ENCODE measurements at regions not wholly inside any gene's neighbourhood (a gene's known extent, or its start where the extent isn't known, plus 50 kb on each side); places are given as distances from the start of the nearest gene placed in this dataset.

DNA sequence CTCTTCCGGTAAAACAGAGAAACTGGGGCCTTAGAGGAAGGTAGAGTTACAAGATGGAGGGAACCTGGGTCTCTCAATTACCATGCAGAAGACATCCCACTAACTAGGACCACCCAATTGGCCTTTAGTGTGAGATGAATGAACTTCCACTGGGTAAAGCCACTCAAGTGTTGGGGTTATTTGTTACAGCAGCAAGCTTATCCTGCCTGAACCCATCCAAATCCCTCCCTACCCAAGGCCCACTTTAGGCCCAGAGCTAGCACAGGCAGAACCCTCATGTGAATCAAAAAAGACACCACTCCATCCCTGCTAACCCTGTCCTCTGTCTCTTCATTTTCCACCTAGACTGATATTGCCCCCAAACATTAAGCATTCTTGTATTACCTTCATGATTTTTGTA lies 746.7 kb upstream of the TBX3 start:
- DNase-seq (ENCODE audit: low read depth in 2 of 2) = no peak

DNA sequence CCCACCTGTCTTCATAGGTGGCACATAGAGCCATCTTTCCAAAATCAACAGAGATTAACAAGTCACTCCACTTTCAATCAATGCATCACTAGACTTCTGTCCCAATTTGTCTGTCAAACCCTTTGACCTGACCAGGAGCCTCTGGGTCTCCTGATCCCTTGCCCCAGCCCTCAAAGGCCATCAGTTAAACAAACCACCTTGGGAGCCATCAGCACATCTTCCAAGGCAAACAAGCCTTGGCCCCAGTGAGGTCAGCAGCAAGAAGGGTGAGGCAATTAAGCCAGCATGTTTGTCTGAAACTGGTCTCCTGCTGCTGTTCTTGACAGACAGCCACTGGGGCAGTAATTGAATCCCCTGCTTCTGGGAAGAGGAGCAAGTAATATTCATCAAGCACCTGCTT lies 742.8 kb upstream of the TBX3 start:
- DNase-seq (ENCODE audit: low read depth in 2 of 2) = no peak

DNA sequence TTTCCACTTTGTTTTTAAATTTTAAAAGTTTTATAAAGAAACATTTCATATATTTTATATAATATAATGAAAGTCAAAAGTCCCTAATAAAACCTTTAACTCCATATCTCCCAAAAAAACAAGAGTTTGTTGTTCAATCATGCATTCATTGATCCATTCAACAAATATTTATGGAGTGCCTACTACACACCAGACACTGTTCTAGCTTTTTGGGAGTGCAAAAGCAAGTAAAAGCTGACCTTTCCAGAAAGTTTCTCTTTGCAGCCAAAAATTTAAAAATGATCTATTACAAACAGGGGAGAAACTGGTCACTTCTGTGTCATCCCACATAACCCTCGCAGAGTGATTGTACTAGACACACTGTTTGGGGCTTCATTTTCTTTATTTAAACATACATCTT lies 740.0 kb upstream of the TBX3 start:
- DNase-seq (ENCODE audit: low read depth in 2 of 2) = no peak

DNA sequence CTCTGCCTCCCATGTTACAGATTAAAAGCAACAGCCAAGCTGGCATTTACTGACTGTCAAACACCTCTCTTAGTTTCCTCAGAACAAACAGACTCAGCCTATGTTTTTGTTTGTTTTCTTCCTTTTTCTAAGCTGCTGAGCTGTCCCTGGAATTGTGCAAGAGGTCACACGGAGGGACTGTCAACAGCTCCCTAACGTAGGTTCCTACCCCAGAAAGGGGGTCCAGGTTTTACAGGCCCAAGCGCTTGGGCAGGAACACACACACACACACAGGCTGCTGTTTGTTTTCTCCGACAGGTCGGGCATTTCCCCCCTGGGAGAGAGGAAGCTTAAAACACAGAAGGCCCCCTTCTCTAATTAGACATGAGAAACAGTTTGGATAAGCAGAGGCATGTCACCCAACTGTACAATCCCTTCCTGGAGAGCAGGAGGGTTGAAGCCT lies 739.6 kb upstream of the TBX3 start:
- DNase-seq (ENCODE audit: low read depth in 2 of 2) = no peak

DNA sequence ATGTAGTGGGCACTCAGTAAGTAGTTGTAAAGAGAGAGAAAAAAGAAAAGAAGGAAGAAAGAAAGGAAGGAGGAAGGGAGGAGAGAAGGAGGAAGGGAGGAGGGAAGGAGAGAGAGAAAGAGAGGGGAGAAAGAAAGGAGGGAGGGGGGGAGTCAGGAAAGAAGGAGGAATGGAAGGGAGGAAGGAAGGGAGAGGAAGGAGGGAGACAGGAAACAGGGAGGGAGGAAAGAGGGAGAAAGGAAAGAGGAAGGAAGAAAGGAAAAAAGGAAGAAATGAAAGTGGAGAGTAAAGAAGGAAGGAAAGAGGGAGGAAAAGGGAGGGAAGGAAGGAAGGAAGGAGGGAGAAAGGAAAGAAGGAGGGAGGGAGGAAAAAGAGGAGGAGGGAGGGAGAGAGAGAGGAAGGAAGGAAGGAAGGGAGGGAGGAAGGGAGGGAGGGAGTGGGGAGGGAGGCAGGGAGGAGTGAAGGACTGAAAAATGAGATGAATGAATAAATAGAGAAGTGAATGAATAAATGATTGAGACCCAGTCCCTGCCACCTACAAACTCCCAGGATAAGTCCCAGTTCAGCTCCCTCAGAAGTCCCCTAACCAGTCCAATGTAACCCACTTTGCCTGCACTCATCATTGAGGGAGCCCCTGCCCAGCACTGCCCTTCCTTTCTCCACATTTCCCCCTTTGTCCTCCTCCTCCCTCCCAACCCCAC lies 739.0 kb upstream of the TBX3 start:
- DNase-seq (ENCODE audit: low read depth in 2 of 2) = no peak

DNA sequence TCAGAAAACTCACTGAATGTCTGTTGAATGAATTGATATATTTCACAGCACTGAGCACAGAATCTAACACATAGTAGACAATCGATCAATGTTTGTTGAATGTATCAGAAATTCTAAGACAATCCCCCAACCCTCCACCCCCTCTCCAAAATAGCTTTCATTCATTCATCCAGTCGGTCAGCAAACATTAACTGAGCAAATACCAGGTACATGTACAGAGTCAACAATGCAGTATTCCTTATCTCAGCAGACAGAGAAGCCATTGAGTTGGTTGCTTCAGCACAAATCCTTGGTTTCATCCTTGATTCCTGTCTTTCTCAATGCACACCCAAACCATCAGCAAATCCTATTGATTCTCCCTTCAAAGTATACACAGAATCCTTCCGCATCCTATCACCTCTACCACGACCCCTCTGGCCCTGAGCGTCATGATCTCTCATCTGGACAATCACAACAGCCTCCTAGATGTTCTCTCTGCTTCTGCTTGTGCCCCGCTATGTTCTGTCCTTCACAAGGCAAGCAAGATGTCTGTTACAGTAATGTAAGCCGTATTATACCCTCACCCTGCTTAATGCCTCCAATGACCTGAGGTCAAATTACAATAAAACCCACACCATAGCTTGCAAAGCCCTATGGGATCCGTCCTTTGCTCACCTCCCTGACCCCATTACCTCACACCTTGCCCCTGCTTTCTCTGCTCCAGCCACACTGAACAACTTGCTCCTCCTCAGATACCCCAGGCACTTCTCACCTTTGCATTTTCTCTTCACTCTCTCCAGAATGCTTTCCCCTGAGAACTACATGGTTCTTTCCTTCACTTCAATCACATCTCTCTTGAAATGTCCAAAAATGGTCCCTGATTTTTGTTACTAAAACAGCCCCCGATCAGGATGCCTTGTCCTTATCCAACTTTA lies 738.1 kb upstream of the TBX3 start:
- no peak for DNase-seq (ENCODE audit: low read depth in 2 of 2)

DNA sequence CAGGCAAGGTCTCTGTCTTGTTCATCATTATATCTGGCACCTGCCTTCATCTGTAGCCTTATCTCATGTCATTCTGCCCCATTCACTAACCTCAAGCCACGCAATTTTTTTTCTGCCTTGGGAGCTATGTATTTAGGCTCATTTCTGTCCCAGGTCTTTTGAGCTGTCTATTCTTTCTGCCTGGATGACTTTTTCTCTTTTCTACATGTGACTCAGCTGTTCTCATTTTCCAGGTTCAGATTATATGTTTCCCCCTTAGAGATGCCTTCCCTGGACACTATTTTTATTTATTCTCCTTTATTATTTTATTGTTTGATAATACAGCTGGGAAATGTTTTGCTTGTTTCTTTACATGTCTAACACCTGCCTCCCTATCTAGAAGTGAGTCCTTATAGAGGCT lies 737.4 kb upstream of the TBX3 start:
- DNase-seq (ENCODE audit: low read depth in 2 of 2) = no peak

DNA sequence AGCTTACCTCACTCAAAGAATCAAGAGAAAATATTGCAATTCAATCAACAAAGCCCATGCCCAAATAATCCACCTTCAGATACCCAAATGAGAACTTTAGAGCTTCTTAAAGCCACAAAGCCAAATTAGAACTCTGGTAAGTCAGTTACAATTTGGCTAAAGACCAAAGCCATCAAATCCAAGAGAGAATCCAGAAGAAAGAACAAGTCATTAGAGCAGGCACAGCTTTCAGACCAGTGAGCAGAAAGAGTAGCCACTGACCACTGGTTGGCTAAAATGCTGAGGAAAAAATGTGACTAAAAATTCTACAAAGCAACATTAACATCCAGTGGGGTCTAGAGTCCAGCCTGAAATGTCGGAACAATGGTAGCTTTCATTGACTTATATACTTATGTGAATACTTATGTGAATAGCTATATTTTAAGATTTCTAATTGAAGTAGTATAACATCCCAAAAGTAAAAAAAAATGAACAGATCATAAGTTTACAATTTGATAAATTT lies 735.2 kb upstream of the TBX3 start:
- no peak for DNase-seq (ENCODE audit: low read depth in 2 of 2)

DNA sequence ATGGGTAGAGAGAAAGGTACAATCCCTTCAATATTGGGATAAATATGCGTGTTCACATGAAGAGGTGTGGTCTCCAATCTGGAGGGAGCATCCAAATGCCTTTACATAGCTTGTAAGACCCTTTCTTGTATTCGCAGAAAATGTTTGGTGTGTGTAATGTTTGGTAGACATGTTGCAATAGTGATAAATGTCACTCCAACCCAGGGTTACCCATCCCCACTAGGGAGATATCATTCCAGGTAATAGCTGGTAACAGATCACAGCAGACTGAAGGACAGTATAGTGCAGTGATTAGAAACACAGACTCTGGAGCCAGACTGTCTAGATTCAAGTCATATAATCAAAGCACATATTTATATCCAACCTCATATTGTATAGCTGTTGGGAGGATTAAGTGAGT lies 733.6 kb upstream of the TBX3 start:
- DNase-seq (ENCODE audit: low read depth in 2 of 2) = no peak

DNA sequence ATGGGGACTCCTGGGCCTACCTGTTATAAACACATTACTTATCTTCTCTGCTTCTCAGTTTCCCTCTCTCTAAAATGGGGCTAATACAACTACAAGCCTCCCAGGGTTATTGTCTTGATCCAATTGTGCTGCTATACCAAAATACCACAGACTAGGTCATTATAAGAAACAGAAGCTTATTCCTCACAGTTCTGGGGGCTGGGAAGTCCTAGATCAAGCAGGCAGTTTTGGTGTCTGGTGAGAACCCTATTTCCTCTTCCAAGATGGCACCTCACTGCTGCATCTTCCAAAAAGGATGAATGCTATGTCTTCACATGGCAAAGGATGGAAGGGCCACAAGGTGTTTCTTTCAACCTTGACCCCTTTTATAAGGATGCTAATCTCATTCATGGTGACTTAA lies 732.9 kb upstream of the TBX3 start:
- DNase-seq (ENCODE audit: low read depth in 2 of 2) = no peak

DNA sequence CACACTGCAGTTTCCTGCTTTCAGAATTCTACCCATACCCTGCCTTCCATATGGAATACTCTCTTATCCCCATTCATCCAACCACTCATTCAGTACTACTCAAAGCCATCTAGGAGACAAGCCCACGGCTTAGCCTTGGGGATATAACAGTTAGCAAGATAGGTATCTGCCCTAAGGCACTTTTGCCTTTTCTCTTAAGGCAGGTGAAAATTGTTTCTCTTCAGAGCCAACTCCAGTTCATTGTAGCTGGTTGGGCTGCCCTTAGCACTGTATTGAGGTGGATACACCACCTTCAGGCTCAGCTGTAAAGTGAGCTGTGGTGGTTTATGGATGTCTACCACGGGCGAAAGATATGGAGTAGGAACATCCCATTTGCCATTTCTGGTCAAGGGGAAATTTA lies 729.7 kb upstream of the TBX3 start:
- no peak for DNase-seq (ENCODE audit: low read depth in 2 of 2)

DNA sequence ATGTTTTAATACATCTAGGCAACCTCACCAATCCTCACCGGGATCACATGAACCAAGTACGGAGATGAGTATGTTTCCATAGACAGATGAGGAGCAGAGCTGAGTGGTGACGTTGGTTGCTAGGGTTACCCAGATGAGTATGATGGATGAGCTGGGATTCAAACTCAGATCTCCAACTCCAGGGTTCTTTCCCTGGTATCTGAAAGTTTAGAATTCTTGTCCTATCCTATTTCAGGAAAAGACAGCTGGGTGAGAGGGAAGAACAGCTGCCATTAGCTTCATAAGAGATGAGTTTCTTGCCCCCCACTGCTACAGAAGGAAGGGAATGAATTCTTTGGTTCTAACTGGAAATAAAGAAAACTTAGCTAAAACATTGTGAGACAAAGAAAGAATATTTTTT lies 728.9 kb upstream of the TBX3 start:
- DNase-seq (ENCODE audit: low read depth in 2 of 2) = no peak

DNA sequence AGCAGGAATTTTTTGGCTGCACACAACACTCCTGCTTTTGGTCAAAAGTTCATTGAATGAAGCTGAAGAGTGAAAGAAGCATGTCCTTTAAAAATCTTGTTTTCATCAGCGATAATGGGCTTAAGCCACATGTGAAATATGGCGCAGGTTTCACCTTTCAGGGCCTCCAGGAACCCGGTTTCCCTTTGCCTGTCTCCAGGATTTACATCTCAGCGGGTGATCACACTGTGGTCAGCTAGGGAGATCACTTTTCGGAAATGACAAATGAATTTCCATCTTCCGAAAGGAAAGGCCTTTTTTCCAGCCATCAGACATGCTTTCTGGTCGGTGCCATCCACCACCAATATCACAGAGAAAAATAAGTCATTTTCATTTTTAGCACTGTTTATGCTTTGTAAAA lies 727.1 kb upstream of the TBX3 start:
- DNase-seq (ENCODE audit: low read depth in 2 of 2) = no peak

DNA sequence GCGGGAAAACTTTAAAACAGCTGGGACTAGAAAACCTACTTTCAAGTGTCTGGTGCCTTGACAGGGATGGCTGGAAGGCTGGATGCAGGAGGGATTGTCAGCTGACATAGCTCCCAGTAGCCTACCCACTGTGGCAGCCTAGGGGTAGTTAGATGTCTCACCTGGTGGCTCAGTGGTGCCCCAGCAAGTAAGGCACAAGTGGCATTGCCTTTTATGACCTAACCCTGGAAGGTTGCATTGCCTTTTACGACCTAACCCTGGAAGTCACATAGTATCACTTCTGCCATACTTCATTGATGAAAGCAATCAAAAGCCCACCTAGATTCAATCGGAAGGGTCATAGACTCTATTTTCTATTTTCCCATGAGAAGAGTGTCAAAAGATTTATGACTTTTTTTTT lies 724.7 kb upstream of the TBX3 start:
- no peak for DNase-seq (ENCODE audit: low read depth in 2 of 2)

DNA sequence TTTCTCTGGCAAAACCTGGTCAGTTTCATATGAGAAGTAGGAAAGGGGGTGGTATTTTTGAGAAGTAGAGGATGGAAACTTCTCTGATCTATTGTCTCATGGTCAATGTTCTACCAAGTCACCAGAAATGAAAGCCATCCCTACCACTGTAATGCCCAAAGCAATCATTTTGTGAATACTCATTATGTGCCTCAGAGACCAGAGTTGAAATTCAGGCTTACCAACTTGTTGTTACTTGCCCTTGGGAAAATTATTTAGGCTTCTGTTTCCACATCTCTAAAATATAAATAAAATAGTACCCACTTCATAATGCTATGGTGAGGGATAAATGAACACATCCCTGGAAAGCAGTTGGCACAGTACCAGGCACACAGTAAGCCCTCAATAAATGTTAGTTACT lies 723.7 kb upstream of the TBX3 start:
- no peak for DNase-seq (ENCODE audit: low read depth in 2 of 2)

DNA sequence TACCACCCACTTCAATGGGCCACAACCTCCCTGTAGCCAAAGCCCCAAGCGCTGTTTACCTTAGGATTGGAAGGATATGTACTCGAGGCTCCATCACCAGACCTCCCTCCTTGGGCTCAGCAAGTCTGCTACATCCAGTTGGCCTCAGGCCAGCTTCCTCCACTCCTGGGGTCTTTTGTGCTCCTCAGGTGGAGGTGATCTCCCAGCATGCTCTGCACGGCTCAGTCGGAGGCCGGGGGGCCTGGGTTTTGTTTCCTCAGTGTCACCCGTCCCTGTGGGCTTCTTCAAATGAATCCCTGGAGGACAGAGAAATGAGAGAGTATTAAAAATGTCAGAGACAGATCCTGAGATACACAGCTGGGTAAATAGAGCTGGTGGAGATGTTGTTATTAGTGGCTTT lies 723.1 kb upstream of the TBX3 start:
- no peak for DNase-seq (ENCODE audit: low read depth in 2 of 2)

DNA sequence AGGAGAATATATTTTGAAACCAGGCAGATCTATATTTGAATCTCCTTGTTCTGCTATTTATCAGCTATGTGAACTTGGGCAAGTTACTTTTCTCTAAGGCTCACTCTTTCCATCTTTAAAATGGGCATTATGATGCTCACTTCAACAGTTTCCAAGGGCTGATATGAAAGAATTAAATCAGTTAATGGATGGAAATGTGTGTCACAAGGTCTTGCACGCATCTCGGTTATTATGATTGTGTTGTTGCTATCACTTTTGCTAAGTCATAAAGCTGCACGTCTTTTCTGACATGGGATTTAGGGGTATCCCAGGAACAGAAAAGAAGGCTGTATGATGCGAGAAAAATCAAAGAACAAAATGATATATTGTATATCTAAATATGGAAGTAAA lies 721.5 kb upstream of the TBX3 start:
- DNase-seq (ENCODE audit: low read depth in 2 of 2) = no peak

DNA sequence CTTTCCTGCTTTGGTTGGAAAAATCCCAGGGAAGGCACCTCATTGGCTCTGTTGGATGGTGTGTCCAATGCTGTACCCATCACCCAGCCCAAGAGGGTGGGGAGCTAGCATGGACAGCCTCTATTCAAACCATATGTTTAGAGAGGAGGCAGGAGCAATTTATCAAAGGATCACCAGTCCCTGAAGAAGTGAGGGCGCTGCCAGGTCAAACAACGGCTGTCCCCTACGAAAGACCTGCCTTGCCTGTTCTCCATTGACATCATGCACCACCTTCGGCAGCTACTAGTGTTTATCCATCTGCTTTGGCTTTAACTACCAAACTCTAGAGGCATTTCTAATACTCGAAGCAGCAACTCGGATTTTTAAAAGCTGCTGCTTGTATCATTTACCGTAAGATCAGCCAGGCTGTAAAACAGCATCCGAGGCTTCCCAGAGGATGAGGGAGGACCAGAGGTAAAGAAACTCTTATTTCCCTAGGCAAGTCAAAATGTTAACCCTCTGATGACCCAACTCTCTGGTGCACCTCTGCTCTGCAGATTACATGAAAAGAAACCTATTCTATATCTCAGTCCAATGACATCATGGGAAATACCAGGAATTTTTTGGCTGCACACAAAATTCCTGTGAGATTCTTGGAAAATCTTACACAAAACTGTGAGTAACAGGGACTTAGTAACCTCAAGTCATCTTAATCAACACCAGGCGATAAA lies 720.9 kb upstream of the TBX3 start:
- peak; percentile 96 to 97 for DNase-seq (ENCODE audit: low read depth in 2 of 2)

DNA sequence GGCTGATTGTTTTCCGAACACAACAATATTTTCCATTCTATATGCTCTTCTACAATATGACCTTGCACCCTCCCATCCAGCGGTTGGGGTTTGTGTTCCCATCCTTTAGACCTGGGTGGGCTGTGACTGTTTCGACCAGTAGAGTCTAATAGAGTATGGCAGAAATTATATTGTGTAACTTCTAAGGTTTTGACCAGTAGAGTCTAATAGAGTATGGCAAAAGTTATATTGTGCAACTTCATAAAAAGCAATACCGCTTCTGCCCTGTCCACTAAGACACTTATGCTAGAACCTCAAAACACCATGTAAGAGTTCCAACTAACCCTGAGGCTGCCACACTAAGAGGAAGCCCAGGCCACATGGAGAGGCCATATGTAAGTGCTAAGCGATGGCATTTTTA lies 719.7 kb upstream of the TBX3 start:
- no peak for DNase-seq (ENCODE audit: low read depth in 2 of 2)

DNA sequence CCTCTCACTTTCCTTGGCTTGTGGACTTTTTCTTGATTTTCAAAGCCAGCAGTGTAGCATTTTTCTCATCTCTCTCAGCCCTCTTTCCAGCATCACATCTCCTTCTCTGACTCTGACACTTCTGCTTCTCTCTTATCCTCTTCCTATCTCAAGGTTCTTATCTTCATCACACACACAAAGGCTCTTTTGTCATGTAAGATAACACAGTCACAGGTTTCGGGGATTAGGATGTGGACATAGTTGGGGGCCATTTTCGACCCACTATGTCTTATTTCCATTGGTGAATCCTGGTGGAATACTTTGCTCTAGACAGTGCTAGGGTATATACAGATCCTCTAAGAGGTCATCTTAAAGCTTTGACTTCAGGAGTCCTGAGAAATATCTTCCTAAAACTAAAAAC lies 719.3 kb upstream of the TBX3 start:
- DNase-seq (ENCODE audit: low read depth in 2 of 2) = no peak

DNA sequence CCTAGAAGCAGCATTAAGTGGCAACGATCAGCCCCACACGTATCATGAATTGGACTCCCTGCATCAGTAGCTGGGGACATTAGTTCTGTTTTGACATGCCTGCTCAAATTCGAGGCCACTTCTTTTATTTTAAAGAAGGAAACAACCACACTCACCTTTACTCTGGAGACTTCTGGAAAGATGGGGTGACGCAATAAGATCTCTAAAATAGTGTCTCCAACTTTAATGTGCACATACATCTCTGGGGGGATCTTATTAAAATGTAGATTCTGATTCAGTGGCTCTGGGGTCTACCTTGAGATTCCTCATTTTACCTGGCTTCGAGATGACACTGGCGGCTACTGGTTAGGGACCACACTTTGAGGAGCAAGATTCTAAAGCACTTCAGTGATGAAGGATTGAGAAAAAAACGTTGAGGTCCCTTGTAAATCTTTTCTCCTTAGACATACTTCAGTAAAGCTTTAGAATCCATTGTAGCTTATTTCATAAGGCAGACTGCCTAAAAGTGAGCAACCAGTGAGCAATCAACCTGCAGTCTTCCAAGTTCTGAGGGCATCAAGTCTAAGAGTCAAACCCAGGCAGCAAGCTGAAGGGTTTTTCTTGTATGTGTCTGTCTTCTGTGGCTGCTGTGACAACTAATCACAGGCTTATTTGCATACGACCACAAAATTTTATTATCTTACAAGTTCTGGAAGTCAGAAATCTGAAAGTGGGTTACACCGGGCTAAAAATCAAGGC lies 718.6 kb upstream of the TBX3 start:
- DNase-seq (ENCODE audit: low read depth in 2 of 2) = no peak

DNA sequence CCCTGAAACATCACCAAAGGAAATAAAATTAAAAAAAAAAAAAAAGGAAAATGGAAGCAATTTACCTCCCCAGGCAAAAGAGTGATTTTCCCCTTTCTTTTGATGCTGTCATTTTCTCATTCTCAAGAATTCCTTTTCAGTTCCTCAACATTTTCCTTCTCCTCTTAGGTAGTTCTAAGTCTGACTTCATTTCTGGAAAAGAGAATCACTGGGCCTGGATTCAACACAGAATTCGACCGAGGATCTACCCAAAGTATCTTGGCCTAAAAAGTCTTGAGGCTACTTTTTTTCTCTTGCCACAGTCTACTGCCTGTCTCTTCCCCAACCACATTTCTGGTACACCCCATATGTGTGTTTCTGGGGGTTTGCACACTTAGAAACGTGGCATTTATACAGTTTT lies 717.8 kb upstream of the TBX3 start:
- no peak for DNase-seq (ENCODE audit: low read depth in 2 of 2)
